Urinary bladder (tissue), 3 donors: ENCODE measurements at regions not wholly inside any gene's neighbourhood (a gene's known extent, or its start where the extent isn't known, plus 50 kb on each side); places are given as distances from the start of the nearest gene placed in this dataset.
"Not testable (repeated sequence)": the region's sequence is repeated elsewhere in the genome, so short reads cannot be mapped to it uniquely, and the experiment has no call there.

Source experiments
- DNase-seq: peaks from one replicate; pipeline ENCODE4 v3.0.0-alpha.2; 2015; ENCODE audit errors: extremely low spot score
- H3K27ac ChIP-seq: one replicate; pipeline ENCODE4 v1.5.1; 2013; ENCODE audit warnings: low read depth, mild to moderate bottlenecking, moderate library complexity
- H3K36me3 ChIP-seq: one replicate; pipeline ENCODE4 v1.6.1; 2013; ENCODE audit warnings: mild to moderate bottlenecking, moderate library complexity; ENCODE audit not compliant: insufficient read depth
- H3K4me1 ChIP-seq: one replicate; pipeline ENCODE4 v1.6.1; 2013; ENCODE audit warnings: mild to moderate bottlenecking, moderate library complexity; ENCODE audit not compliant: insufficient read depth
- H3K4me3 ChIP-seq: one replicate; pipeline ENCODE4 v1.5.1; 2013; ENCODE audit warnings: low read depth, low read length
- WGBS: extraction: QIAGEN DNeasy Blood & Tissue Kit; methylation state at CpG from one replicate; pipeline ENCODE4 v1.1.7; 2013; 5-methylcytosine and 5-hydroxymethylcytosine counted together
- donor health status: healthy with polysubstance abuse.
- donor health status: healthy.

- no peak overlapping the region for H3K4me3 ChIP-seq
- no peak for DNase-seq
- no peaks in the 10 kb centered on the region for H3K4me1 ChIP-seq
- 77% methylated on average over 6 of the region's 6 CpGs for WGBS
- H3K27ac ChIP-seq: no peak overlapping the region
- no peaks in the 10 kb centered on the region for H3K36me3 ChIP-seq
Observed at GRCh38 chr16:65394281-65394680, 272.4 kb upstream of the CDH11 start.

- no peaks in the 10 kb centered on the region for H3K36me3 ChIP-seq
- DNase-seq: no peak
- no peaks in the 10 kb centered on the region for H3K4me1 ChIP-seq
- 84% methylated on average over 13 of the region's 13 CpGs for WGBS
- no peak overlapping the region for H3K27ac ChIP-seq
- no peak overlapping the region for H3K4me3 ChIP-seq
Observed at GRCh38 chr16:65392806-65393565, 271.1 kb upstream of the CDH11 start.

- DNase-seq: no peak
- Histone ChIP-seq H3K36me3 (no peaks in the 10 kb centered on the region), H3K4me3 (no peak overlapping the region), H3K4me1 (no peaks in the 10 kb centered on the region), H3K27ac (no peak overlapping the region)
Observed at GRCh38 chr16:65388592-65388991, 266.7 kb upstream of the CDH11 start.

- WGBS: 56% methylated on average over 2 of the region's 2 CpGs
- Histone ChIP-seq H3K4me3 (no peak overlapping the region), H3K27ac (no peak overlapping the region), H3K36me3 (no peaks in the 10 kb centered on the region), H3K4me1 (no peaks in the 10 kb centered on the region)
- no peak for DNase-seq
Observed at GRCh38 chr16:65386672-65387071, 264.8 kb upstream of the CDH11 start.

GRCh38 chr16:65384441-65384840, 262.6 kb upstream of the CDH11 start:
- H3K27ac ChIP-seq: no peak overlapping the region

GRCh38 chr16:65377195-65377594, 255.3 kb upstream of the CDH11 start:
- H3K27ac ChIP-seq: no peak overlapping the region
- H3K4me3 ChIP-seq: no peak overlapping the region
- no peak for DNase-seq
- H3K36me3 ChIP-seq: no peaks in the 10 kb centered on the region
- no peaks in the 10 kb centered on the region for H3K4me1 ChIP-seq

More at GRCh38 chr16:65384441-65384840, 262.6 kb upstream of the CDH11 start:
- Histone ChIP-seq H3K4me1 (no peaks in the 10 kb centered on the region), H3K4me3 (no peak overlapping the region), H3K36me3 (no peaks in the 10 kb centered on the region)
- DNase-seq: no peak
- WGBS: 32% methylated on average over 1 of the region's 1 CpG

GRCh38 chr16:65376601-65377000, 254.7 kb upstream of the CDH11 start:
- H3K4me3 ChIP-seq: no peak overlapping the region
- H3K4me1 ChIP-seq: no peaks in the 10 kb centered on the region
- no peaks in the 10 kb centered on the region for H3K36me3 ChIP-seq
- no peak for DNase-seq
- H3K27ac ChIP-seq: no peak overlapping the region
- WGBS: 93% methylated on average over 3 of the region's 3 CpGs

GRCh38 chr16:65375651-65376050, 253.8 kb upstream of the CDH11 start:
- Histone ChIP-seq H3K4me1 (no peaks in the 10 kb centered on the region), H3K4me3 (no peak overlapping the region), H3K36me3 (no peaks in the 10 kb centered on the region), H3K27ac (no peak overlapping the region)
- 83% methylated on average over 1 of the region's 1 CpG for WGBS
- DNase-seq: no peak

- no peaks in the 10 kb centered on the region for H3K36me3 ChIP-seq
- H3K27ac ChIP-seq: no peak overlapping the region
- H3K4me3 ChIP-seq: no peak overlapping the region
- 64% methylated on average over 3 of the region's 3 CpGs for WGBS
- H3K4me1 ChIP-seq: no peaks in the 10 kb centered on the region
- DNase-seq: no peak
Observed at GRCh38 chr16:65373097-65373496, 251.2 kb upstream of the CDH11 start.

- Histone ChIP-seq H3K27ac (no peak overlapping the region), H3K4me1 (no peaks in the 10 kb centered on the region), H3K36me3 (no peaks in the 10 kb centered on the region), H3K4me3 (no peak overlapping the region)
- no peak for DNase-seq
Observed at GRCh38 chr16:65372171-65372570, 250.3 kb upstream of the CDH11 start.

GRCh38 chr16:65365732-65366715, 244.2 kb upstream of the CDH11 start:
- H3K36me3 ChIP-seq: no peaks in the 10 kb centered on the region
- no peak overlapping the region for H3K27ac ChIP-seq
- H3K4me3 ChIP-seq: no peak overlapping the region
- 73% methylated on average over 9 of the region's 9 CpGs for WGBS
- H3K4me1 ChIP-seq: no peaks in the 10 kb centered on the region
- no peak for DNase-seq

- H3K4me3 ChIP-seq, DNase-seq, H3K36me3 ChIP-seq, H3K4me1 ChIP-seq, H3K27ac ChIP-seq: not testable (repeated sequence)
- 96% methylated on average over 14 of the region's 14 CpGs for WGBS
Observed at GRCh38 chr16:65356721-65357120, 234.9 kb upstream of the CDH11 start.

- Histone ChIP-seq H3K4me1 (no peaks in the 10 kb centered on the region), H3K27ac (no peak overlapping the region), H3K4me3 (no peak overlapping the region), H3K36me3 (no peaks in the 10 kb centered on the region)
- DNase-seq: no peak
Observed at GRCh38 chr16:65355706-65356105, 233.8 kb upstream of the CDH11 start.

GRCh38 chr16:65353183-65353582, 231.3 kb upstream of the CDH11 start:
- 94% methylated on average over 1 of the region's 1 CpG for WGBS

More at GRCh38 chr16:65353183-65353582, 231.3 kb upstream of the CDH11 start:
- H3K4me1 ChIP-seq: no peaks in the 10 kb centered on the region
- no peak overlapping the region for H3K4me3 ChIP-seq
- no peak overlapping the region for H3K27ac ChIP-seq
- no peaks in the 10 kb centered on the region for H3K36me3 ChIP-seq
- DNase-seq: no peak
